Stomach (tissue), 8 donors: ENCODE measurements at regions not wholly inside any gene's neighbourhood (a gene's known extent, or its start where the extent isn't known, plus 50 kb on each side); places are given as distances from the start of the nearest gene placed in this dataset.

Experiments
- DNase-seq, 2 donors: peaks; one replicate each; pipeline versions ENCODE4 v3.0.0 to v3.0.0-alpha.2; 2013 to 2019
- H3K27ac ChIP-seq, 5 donors: fragments of 200-600 bp in 4 of 5; sonication (generic) in 4 of 5; one replicate each; pipeline ENCODE4 v1.5.1; 2013 to 2019; ENCODE audit warnings: mild to moderate bottlenecking in 1 of 5, moderate library complexity in 1 of 5
- H3K27me3 ChIP-seq, 3 donors: fragments of 200-600 bp; sonication (generic); one replicate each; pipeline ENCODE4 v1.5.1; 2017 to 2019; ENCODE audit warnings: mixed run types in 1 of 3
- H3K36me3 ChIP-seq, 4 donors: fragments of 200-600 bp; sonication (generic); 1 replicate in 3 of 4; 2 replicates in 1 of 4; pipeline ENCODE4 v1.5.1; 2016 to 2019
- H3K4me1 ChIP-seq, 4 donors: fragments of 200-600 bp; sonication (generic); one replicate each; pipeline ENCODE4 v1.5.1; 2016 to 2019
- H3K4me3 ChIP-seq, 4 donors: fragments of 200-600 bp; sonication (generic) in 3 of 4; one replicate each; pipeline ENCODE4 v1.5.1; 2016 to 2019; ENCODE audit warnings: mild to moderate bottlenecking in 1 of 4
- H3K9me3 ChIP-seq, 4 donors: fragments of 200-600 bp; sonication (generic); one replicate each; pipeline ENCODE4 v1.5.1; 2016 to 2019
- EP300 ChIP-seq: sonication (generic); formaldehyde crosslinking; IDR thresholded peaks from one replicate; pipeline ENCODE4 v1.6.1; 2017; ENCODE audit warnings: antibody characterized with exemption
- POLR2A ChIP-seq, 4 donors: fragments of 450-650 bp; IDR thresholded peaks; one replicate each; pipeline ENCODE4 v1.6.1; 2016; ENCODE audit warnings: antibody characterized with exemption in 4 of 4, control low read depth in 2 of 4, mild to moderate bottlenecking in 1 of 4, moderate library complexity in 1 of 4
- POLR2AphosphoS5 ChIP-seq, 3 donors: sonication (generic); formaldehyde crosslinking; IDR thresholded peaks; one replicate each; pipeline ENCODE4 v1.6.1; 2016; ENCODE audit warnings: antibody characterized with exemption in 3 of 3
- WGBS, 5 donors: extraction: QIAGEN DNeasy Blood & Tissue Kit in 3 of 5; methylation state at CpG; one replicate each; pipeline versions ENCODE4 v1.1.5 to v1.1.7; 2013 to 2018; 5-methylcytosine and 5-hydroxymethylcytosine counted together
- intact Hi-C: fragments of 100-400 bp; cut with DNase I; formaldehyde crosslinking; loops from one replicate; pipeline ENCODE4 v1.15.1; 2023; ENCODE audit warnings: low total_unique reads
- TF ChIP-seq, protein P1 (sequence below), 7 experiments: fragments of 450-650 bp in 4 of 7; fragments of 200-600 bp in 3 of 7; sonication (generic) in 3 of 7; IDR thresholded peaks; one replicate each; pipeline ENCODE4 v1.5.1; 2016 to 2019; ENCODE audit warnings: antibody characterized with exemption in 7 of 7, control low read depth in 2 of 7, mild to moderate bottlenecking in 1 of 7
- donor health status: healthy with polysubstance abuse.
- donor health status: Bipolar disorder and iron deficiency.
- donor health status: healthy.

DNA sequence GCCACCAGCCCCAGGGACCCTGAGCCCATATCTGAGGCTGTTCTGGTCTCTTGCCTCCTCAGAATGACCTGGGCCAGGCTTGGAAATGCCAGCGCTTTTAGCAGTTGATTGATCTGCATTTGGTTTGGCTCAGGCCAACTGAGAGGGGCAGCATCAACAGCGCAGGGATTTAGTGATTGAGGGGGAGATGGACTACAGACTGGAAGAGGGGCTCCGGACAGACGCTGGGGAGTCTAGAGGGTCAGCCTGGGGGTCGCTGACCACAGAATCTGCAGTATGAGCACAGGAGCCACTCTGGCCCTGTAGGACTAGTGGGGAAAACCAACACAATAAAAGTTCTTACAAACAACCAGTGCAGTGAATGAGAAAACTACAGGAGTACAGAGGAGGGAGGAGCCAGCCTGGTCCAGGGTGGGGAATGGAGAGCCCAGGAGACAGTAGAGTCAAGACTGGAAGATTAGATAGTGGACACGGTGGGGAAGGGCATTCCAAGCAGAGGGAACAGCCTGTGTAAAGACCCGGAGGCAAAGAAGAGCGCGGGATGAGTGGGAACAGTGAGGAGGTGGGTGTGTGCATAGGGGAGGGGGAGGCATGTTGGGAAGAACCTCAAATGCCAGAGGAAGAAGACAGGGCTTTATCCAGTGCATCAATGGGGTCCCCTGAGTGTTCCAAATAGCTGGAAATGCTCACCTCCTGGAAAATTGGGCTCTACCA is 128.9 kb downstream of the MRM1 start:
- Histone ChIP-seq H3K27me3 (peaks cover 9 to 82% (median 48%) of the 10 kb centered on the region in 3 donors), H3K9me3 (no peaks in the 10 kb centered on the region), H3K36me3 (no peaks in the 10 kb centered on the region), H3K4me3 (no peak overlapping the region), H3K4me1 (peaks cover 0 to 8% (median 0%) of the 10 kb centered on the region in 4 donors), H3K27ac (no peak overlapping the region)
- intact Hi-C loops, result no loop called here
- DNase-seq, result no peak
- WGBS, 5 donors, result 59 to 65% (median 61%) methylated on average over 8 to 9 of the region's 9 CpGs
- no peak for TF ChIP-seq POLR2AphosphoS5 (IDR thresholded peaks at IDR 0.05)
- no peak for TF ChIP-seq EP300
- TF ChIP-seq, protein P1, sequence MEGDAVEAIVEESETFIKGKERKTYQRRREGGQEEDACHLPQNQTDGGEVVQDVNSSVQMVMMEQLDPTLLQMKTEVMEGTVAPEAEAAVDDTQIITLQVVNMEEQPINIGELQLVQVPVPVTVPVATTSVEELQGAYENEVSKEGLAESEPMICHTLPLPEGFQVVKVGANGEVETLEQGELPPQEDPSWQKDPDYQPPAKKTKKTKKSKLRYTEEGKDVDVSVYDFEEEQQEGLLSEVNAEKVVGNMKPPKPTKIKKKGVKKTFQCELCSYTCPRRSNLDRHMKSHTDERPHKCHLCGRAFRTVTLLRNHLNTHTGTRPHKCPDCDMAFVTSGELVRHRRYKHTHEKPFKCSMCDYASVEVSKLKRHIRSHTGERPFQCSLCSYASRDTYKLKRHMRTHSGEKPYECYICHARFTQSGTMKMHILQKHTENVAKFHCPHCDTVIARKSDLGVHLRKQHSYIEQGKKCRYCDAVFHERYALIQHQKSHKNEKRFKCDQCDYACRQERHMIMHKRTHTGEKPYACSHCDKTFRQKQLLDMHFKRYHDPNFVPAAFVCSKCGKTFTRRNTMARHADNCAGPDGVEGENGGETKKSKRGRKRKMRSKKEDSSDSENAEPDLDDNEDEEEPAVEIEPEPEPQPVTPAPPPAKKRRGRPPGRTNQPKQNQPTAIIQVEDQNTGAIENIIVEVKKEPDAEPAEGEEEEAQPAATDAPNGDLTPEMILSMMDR (IDR thresholded peaks at IDR 0.05), result no peak
- TF ChIP-seq POLR2A (IDR thresholded peaks at IDR 0.05), result no peak

DNA sequence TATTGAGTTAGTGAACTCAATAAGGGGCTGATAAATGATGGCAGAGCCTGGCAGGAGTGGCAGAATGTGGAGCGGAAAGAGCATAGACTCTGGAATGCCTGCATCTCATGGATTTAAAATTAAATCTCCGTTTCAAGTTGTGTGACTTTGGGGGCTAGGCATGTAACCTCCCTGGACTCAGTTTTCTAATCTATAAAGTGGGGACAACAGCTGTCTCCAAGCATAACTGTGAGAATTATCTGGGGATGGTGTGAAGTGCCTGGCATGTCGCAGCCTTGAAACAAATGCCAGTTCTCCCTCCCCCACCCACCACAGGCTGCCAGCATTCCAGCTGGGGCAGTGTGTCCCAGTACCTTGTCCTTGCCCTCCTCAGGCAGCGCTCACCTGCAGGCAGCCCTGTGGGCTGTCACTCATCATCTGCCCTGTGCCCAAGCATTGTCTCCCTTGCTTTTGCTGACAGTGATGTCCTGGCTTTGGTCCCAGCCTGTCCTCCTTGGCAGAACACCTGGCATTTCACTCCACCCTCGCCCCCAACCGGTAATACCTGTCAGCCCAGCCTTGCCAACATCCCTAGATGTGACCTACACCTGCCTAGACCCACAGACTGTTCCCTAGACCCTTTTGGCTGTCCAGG is 129.6 kb downstream of the MRM1 start:
- no peak overlapping the region for H3K4me3 ChIP-seq
- no peaks in the 10 kb centered on the region for H3K36me3 ChIP-seq
- TF ChIP-seq POLR2AphosphoS5 (IDR thresholded peaks at IDR 0.05), result no peak
- TF ChIP-seq EP300, result no peak
- TF ChIP-seq, protein P1 (IDR thresholded peaks at IDR 0.05), result no peak
- TF ChIP-seq POLR2A (IDR thresholded peaks at IDR 0.05), result no peak
- no peak for DNase-seq
- WGBS, 5 donors, result 64 to 75% (median 70%) methylated on average over 6 of the region's 6 CpGs
- H3K27me3 ChIP-seq, result peaks cover 9 to 90% (median 50%) of the 10 kb centered on the region in 3 donors
- H3K9me3 ChIP-seq, result no peaks in the 10 kb centered on the region
- H3K4me1 ChIP-seq, result peaks cover 0 to 8% (median 0%) of the 10 kb centered on the region in 4 donors
- intact Hi-C loops, result no loop called here
- H3K27ac ChIP-seq, result no peak overlapping the region

DNA sequence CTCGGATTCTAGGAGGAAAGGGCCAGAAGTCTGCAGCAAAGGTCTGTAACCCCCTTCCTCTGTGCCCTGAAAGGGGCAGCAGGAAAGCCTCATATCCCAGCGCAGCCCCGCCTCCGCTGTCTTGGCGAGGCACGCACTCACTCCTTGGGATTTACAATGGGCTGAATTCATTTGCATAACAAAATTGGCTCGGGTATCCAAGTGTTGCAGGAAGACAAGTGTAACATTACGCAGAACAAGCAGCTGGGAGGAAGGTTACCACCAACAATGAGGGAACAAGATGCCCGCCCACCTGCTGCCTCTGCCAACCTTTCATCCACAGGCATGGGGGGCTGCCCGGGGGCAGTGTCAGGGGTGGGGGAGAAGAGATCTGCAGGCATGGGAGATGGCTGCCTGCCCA is 130.4 kb downstream of the MRM1 start:
- Histone ChIP-seq H3K27ac (no peak overlapping the region), H3K4me1 (peaks cover 0 to 8% (median 0%) of the 10 kb centered on the region in 4 donors), H3K4me3 (no peak overlapping the region), H3K9me3 (no peaks in the 10 kb centered on the region), H3K36me3 (no peaks in the 10 kb centered on the region), H3K27me3 (peaks cover 9 to 90% (median 53%) of the 10 kb centered on the region in 3 donors)
- TF ChIP-seq, protein P1 (IDR thresholded peaks at IDR 0.05), result no peak
- TF ChIP-seq POLR2AphosphoS5 (IDR thresholded peaks at IDR 0.05) (no peak), POLR2A (IDR thresholded peaks at IDR 0.05) (no peak), EP300 (no peak)
- DNase-seq, result peak in 1 of 2 donors; percentile 65
- 16 to 29% (median 25%) methylated on average over 7 to 10 of the region's 10 CpGs for WGBS, 5 donors
- intact Hi-C loops, result no loop called here

DNA sequence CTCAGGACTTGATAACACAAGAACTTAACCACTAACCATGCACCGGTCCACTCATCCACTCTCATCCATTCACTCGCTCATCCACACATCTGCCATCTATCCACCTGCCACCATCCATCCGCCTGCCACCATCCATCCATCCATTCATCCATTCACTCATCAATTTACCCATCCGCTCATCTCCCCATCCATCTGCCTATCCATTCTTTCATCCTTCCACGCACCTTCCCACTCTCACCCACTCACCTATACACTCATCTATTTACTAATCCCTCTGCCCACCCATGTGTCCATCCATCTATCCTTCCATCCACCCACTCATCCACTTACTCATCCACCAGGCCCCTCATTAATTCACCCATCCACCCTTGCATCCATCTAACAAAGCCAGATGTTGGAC is 131.0 kb downstream of the MRM1 start:
- intact Hi-C loops, result no loop called here
- no peak for DNase-seq
- 91 to 97% (median 94%) methylated on average over 5 of the region's 5 CpGs for WGBS, 5 donors
- Histone ChIP-seq H3K36me3 (no peaks in the 10 kb centered on the region), H3K27ac (no peak overlapping the region), H3K27me3 (peaks cover 9 to 90% (median 49%) of the 10 kb centered on the region in 3 donors), H3K4me3 (no peak overlapping the region), H3K9me3 (no peaks in the 10 kb centered on the region), H3K4me1 (peaks cover 0 to 8% (median 0%) of the 10 kb centered on the region in 4 donors)
- TF ChIP-seq EP300, result no peak
- TF ChIP-seq POLR2A (IDR thresholded peaks at IDR 0.05), result no peak
- TF ChIP-seq, protein P1 (IDR thresholded peaks at IDR 0.05), result no peak
- no peak for TF ChIP-seq POLR2AphosphoS5 (IDR thresholded peaks at IDR 0.05)
